H9 (cell line): ENCODE measurements at regions not wholly inside any gene's neighbourhood (a gene's known extent, or its start where the extent isn't known, plus 50 kb on each side); places are given as distances from the start of the nearest gene placed in this dataset.

Experiments used
- DNase-seq: peaks from one replicate; pipeline ENCODE4 v3.0.0-alpha.2; 2017
- H2AFZ ChIP-seq: one replicate; pipeline ENCODE4 v1.6.1; 2013; ENCODE audit warnings: mild to moderate bottlenecking, low read length, control low read depth, moderate library complexity
- H2AK5ac ChIP-seq: 2 replicates; pipeline ENCODE4 v1.6.1; 2013; ENCODE audit warnings: low read length, control low read depth, mixed read lengths; ENCODE audit not compliant: insufficient read length
- H2BK120ac ChIP-seq: one replicate; pipeline ENCODE4 v1.6.1; 2013; ENCODE audit warnings: low read depth, mild to moderate bottlenecking, low read length, control low read depth, inconsistent platforms; ENCODE audit not compliant: poor library complexity, severe bottlenecking
- H2BK12ac ChIP-seq: 2 replicates; pipeline ENCODE4 v1.6.1; 2013; ENCODE audit warnings: low read length, control low read depth, mixed read lengths, low read depth; ENCODE audit not compliant: insufficient read length
- H2BK15ac ChIP-seq: 2 replicates; pipeline ENCODE4 v1.6.1; 2013; ENCODE audit warnings: low read depth, low read length, control low read depth
- H2BK20ac ChIP-seq: one replicate; pipeline ENCODE4 v1.6.1; 2013; ENCODE audit warnings: low read depth, mild to moderate bottlenecking, low read length, control low read depth, inconsistent platforms; ENCODE audit not compliant: poor library complexity, severe bottlenecking
- H2BK5ac ChIP-seq: 2 replicates; pipeline ENCODE4 v1.6.1; 2013; ENCODE audit warnings: low read length, control low read depth, mixed read lengths; ENCODE audit not compliant: insufficient read length
- H3K14ac ChIP-seq: 2 replicates; pipeline ENCODE4 v1.6.1; 2013; ENCODE audit warnings: low read length, control low read depth; ENCODE audit not compliant: insufficient read depth
- H3K18ac ChIP-seq: 2 replicates; pipeline ENCODE4 v1.6.1; 2013; ENCODE audit warnings: low read depth, mild to moderate bottlenecking, mixed read lengths, low read length, control low read depth; ENCODE audit not compliant: insufficient read length
- H3K23ac ChIP-seq: 2 replicates; pipeline ENCODE4 v1.6.1; 2013; ENCODE audit warnings: low read length, control low read depth, mixed read lengths, low read depth; ENCODE audit not compliant: insufficient read length
- H3K23me2 ChIP-seq: 2 replicates; pipeline ENCODE4 v1.6.1; 2013; ENCODE audit warnings: low read depth, mild to moderate bottlenecking, mixed read lengths, low read length, control low read depth; ENCODE audit not compliant: insufficient read length, poor library complexity, severe bottlenecking
- H3K27ac ChIP-seq: 2 replicates; pipeline ENCODE4 v1.5.1; 2013; ENCODE audit warnings: low read length, control low read depth, mixed read lengths, low read depth; ENCODE audit not compliant: insufficient read length
- H3K27me3 ChIP-seq: 2 replicates; pipeline ENCODE4 v1.6.1; 2013; ENCODE audit warnings: low read length, control low read depth, inconsistent platforms; ENCODE audit not compliant: insufficient read depth
- H3K4ac ChIP-seq: 2 replicates; pipeline ENCODE4 v1.6.1; 2013; ENCODE audit warnings: low read depth, mild to moderate bottlenecking, control low read depth, inconsistent platforms, low read length, moderate library complexity
- H3K4me1 ChIP-seq: 2 replicates; pipeline ENCODE4 v1.6.1; 2013; ENCODE audit warnings: low read length, control low read depth, inconsistent platforms; ENCODE audit not compliant: insufficient read depth
- H3K4me2 ChIP-seq: 2 replicates; pipeline ENCODE4 v1.6.1; 2013; ENCODE audit warnings: low read length, control low read depth, mixed read lengths; ENCODE audit not compliant: insufficient read length, insufficient read depth
- H3K56ac ChIP-seq: 2 replicates; pipeline ENCODE4 v1.6.1; 2013; ENCODE audit warnings: low read depth, mild to moderate bottlenecking, mixed read lengths, low read length, control low read depth; ENCODE audit not compliant: insufficient read length
- H3K79me1 ChIP-seq: 2 replicates; pipeline ENCODE4 v1.6.1; 2013; ENCODE audit warnings: low read depth, mild to moderate bottlenecking, moderate library complexity, low read length, control low read depth, inconsistent platforms; ENCODE audit not compliant: insufficient read depth, poor library complexity, severe bottlenecking
- H3K79me2 ChIP-seq: 2 replicates; pipeline ENCODE4 v1.6.1; 2013; ENCODE audit warnings: low read length, control low read depth, inconsistent platforms; ENCODE audit not compliant: insufficient read depth
- H3K9ac ChIP-seq: 2 replicates; pipeline ENCODE4 v1.6.1; 2013; ENCODE audit warnings: low read length, control low read depth, mixed read lengths; ENCODE audit not compliant: insufficient read length; ENCODE audit errors: extremely low read depth
- H3K9me3 ChIP-seq: one replicate; pipeline ENCODE4 v1.6.1; 2013; ENCODE audit warnings: low read depth, low read length, inconsistent platforms; ENCODE audit not compliant: control insufficient read depth
- H3T11ph ChIP-seq: one replicate; pipeline ENCODE4 v1.6.1; 2013; ENCODE audit warnings: mild to moderate bottlenecking, low read length, control low read depth, inconsistent platforms
- H4K20me1 ChIP-seq: one replicate; pipeline ENCODE4 v1.6.1; 2013; ENCODE audit not compliant: control insufficient read depth, insufficient read length, insufficient read depth
- H4K5ac ChIP-seq: 2 replicates; pipeline ENCODE4 v1.6.1; 2013; ENCODE audit warnings: low read depth, mild to moderate bottlenecking, mixed read lengths, low read length, control low read depth; ENCODE audit not compliant: insufficient read length
- H4K8ac ChIP-seq: replicated peaks from 2 replicates; pipeline ENCODE4 v1.6.1; 2013; ENCODE audit warnings: low read length, control low read depth, mixed read lengths, low read depth; ENCODE audit not compliant: insufficient read length
- H4K91ac ChIP-seq: 2 replicates; pipeline ENCODE4 v1.6.1; 2013; ENCODE audit warnings: low read depth, mild to moderate bottlenecking, moderate library complexity, mixed read lengths, low read length, control low read depth; ENCODE audit not compliant: insufficient read length
- H3K27ac Mint-ChIP-seq, 3 experiments: 2 replicates in 2 of 3; 3 replicates in 1 of 3; pipeline ENCODE4 v1.8.0; 2020 to 2021; ENCODE audit warnings: mixed read lengths in 3 of 3, mild to moderate bottlenecking in 1 of 3, moderate library complexity in 1 of 3
- H3K27me3 Mint-ChIP-seq: 2 replicates; pipeline ENCODE4 v1.8.0; 2021; ENCODE audit warnings: low read depth, mild to moderate bottlenecking, moderate library complexity, mixed read lengths
- H3K36me3 Mint-ChIP-seq, 3 experiments: 2 replicates in 2 of 3; 3 replicates in 1 of 3; pipeline ENCODE4 v1.8.0; 2020 to 2021; ENCODE audit warnings: low read depth in 3 of 3, mixed read lengths in 3 of 3; ENCODE audit not compliant: insufficient read depth in 1 of 3
- H3K4me1 Mint-ChIP-seq, 2 experiments: 2 replicates each; pipeline ENCODE4 v1.8.0; 2020; ENCODE audit warnings: mixed read lengths in 2 of 2
- H3K4me3 Mint-ChIP-seq, 2 experiments: 2 replicates in 1 of 2; 3 replicates in 1 of 2; pipeline ENCODE4 v1.8.0; 2020 to 2021; ENCODE audit warnings: mild to moderate bottlenecking in 2 of 2, mixed read lengths in 2 of 2, moderate library complexity in 1 of 2
- H3K9me3 Mint-ChIP-seq, 2 experiments: 2 replicates in 1 of 2; 3 replicates in 1 of 2; pipeline ENCODE4 v1.8.0; 2020; ENCODE audit warnings: mild to moderate bottlenecking in 2 of 2, mixed read lengths in 2 of 2, moderate library complexity in 1 of 2
- WGBS: extraction: QIAGEN DNeasy Blood & Tissue Kit; methylation state at CpG from one replicate; pipeline ENCODE4 v1.1.7; 2013; ENCODE audit warnings: missing lambda C conversion rate, low lambda C conversion rate, mixed read lengths; ENCODE audit not compliant: insufficient read length; ENCODE audit errors: extremely low coverage; 5-methylcytosine and 5-hydroxymethylcytosine counted together
- TF ChIP-seq, protein P1 (sequence below): fragments of 200-600 bp; sonication (generic); conservative IDR thresholded peaks from 3 replicates; pipeline ENCODE4 v1.8.0; 2021; ENCODE audit warnings: antibody characterized with exemption, mild to moderate bottlenecking

DNA sequence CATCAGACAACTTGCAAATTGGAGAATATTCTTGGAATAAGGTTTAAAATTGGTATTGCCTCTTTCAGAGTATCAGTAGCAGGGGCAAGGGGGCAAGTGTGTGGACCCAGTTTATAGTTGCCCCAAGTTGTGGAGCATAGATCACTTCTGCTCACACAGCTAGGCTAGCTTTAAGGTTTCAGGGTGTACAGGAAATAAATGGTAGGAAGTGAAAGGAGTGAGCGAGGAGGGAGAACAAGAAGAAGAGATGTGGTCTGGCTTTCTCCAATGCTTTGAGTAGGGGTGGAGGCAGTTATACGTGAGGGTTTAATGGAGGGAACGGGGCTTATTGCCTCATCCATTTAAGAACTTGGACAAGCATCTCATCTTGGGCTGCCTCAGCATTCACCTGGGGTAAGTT lies 290.0 kb upstream of the CFAP20DC start:
- H3K23me2 ChIP-seq = no peaks in the 10 kb centered on the region
- H4K8ac ChIP-seq = no peak overlapping the region
- H2AFZ ChIP-seq = no peak overlapping the region
- no peak overlapping the region for H3K23ac ChIP-seq
- no peak overlapping the region for H3K27ac Mint-ChIP-seq
- no peak overlapping the region for H4K91ac ChIP-seq
- H2BK120ac ChIP-seq = no peak overlapping the region
- H3K4ac ChIP-seq = no peak overlapping the region
- no peak overlapping the region for H3K14ac ChIP-seq
- no peak overlapping the region for H3K27ac ChIP-seq
- H2BK15ac ChIP-seq = no peak overlapping the region
- no peak overlapping the region for H3K4me2 ChIP-seq
- no peaks in the 10 kb centered on the region for H3K79me1 ChIP-seq
- no peak overlapping the region for H2BK12ac ChIP-seq
- no peak overlapping the region for H2BK5ac ChIP-seq
- H2BK20ac ChIP-seq = no peak overlapping the region
- no peaks in the 10 kb centered on the region; the same call in none of the 2 replicates for H3K27me3 Mint-ChIP-seq
- no peaks in the 10 kb centered on the region for H4K20me1 ChIP-seq
- H3K56ac ChIP-seq = no peak overlapping the region
- H3K4me3 Mint-ChIP-seq = no peak overlapping the region
- no peak overlapping the region for H3T11ph ChIP-seq
- no peak overlapping the region for H2AK5ac ChIP-seq
- no peaks in the 10 kb centered on the region for H3K36me3 Mint-ChIP-seq
- H4K5ac ChIP-seq = no peak overlapping the region
- no peaks in the 10 kb centered on the region for H3K4me1 ChIP-seq
- no peaks in the 10 kb centered on the region for H3K9me3 Mint-ChIP-seq
- H3K9ac ChIP-seq = no peak overlapping the region
- no peak for DNase-seq
- TF ChIP-seq, protein P1, sequence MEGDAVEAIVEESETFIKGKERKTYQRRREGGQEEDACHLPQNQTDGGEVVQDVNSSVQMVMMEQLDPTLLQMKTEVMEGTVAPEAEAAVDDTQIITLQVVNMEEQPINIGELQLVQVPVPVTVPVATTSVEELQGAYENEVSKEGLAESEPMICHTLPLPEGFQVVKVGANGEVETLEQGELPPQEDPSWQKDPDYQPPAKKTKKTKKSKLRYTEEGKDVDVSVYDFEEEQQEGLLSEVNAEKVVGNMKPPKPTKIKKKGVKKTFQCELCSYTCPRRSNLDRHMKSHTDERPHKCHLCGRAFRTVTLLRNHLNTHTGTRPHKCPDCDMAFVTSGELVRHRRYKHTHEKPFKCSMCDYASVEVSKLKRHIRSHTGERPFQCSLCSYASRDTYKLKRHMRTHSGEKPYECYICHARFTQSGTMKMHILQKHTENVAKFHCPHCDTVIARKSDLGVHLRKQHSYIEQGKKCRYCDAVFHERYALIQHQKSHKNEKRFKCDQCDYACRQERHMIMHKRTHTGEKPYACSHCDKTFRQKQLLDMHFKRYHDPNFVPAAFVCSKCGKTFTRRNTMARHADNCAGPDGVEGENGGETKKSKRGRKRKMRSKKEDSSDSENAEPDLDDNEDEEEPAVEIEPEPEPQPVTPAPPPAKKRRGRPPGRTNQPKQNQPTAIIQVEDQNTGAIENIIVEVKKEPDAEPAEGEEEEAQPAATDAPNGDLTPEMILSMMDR = no peak
- H3K18ac ChIP-seq = no peak overlapping the region
- no peaks in the 10 kb centered on the region for H3K79me2 ChIP-seq
- H3K27me3 ChIP-seq = no peaks in the 10 kb centered on the region
- WGBS = no CpG with 5 or more reads among the region's 3 CpGs
- no peaks in the 10 kb centered on the region for H3K9me3 ChIP-seq
- H3K4me1 Mint-ChIP-seq = no peaks in the 10 kb centered on the region
